AG10803 (cell line): ENCODE measurements at regions not wholly inside any gene's neighbourhood (a gene's known extent, or its start where the extent isn't known, plus 50 kb on each side); places are given as distances from the start of the nearest gene placed in this dataset.

Source experiments
- DNase-seq: peaks from one replicate; pipeline ENCODE4 v3.0.0; 2010; ENCODE audit warnings: low read depth
- H3K4me3 ChIP-seq: 2 replicates; pipeline ENCODE4 v1.5.1; 2011; ENCODE audit warnings: mild to moderate bottlenecking, low read length, control low read depth
- CTCF ChIP-seq: conservative IDR thresholded peaks from 2 replicates; pipeline ENCODE4 v1.5.1; 2011; ENCODE audit warnings: mild to moderate bottlenecking, low read length, control low read depth, inconsistent platforms

GRCh38 chr5:92805446-92805845 is 775.6 kb downstream of the NR2F1-AS1 start:
- no peak overlapping the region for H3K4me3 ChIP-seq
- DNase-seq, result no peak
- no peak for TF ChIP-seq CTCF

GRCh38 chr5:92801911-92802310 is 779.1 kb downstream of the NR2F1-AS1 start:
- H3K4me3 ChIP-seq, result no peak overlapping the region
- peak; percentile 2 for DNase-seq
- no peak for TF ChIP-seq CTCF

GRCh38 chr5:92800365-92800764 is 780.7 kb downstream of the NR2F1-AS1 start:
- no peak for TF ChIP-seq CTCF
- peak; percentile 1 for DNase-seq
- H3K4me3 ChIP-seq, result no peak overlapping the region

GRCh38 chr5:92795633-92796032 is 785.4 kb downstream of the NR2F1-AS1 start:
- no peak for TF ChIP-seq CTCF
- H3K4me3 ChIP-seq, result no peak overlapping the region
- no peak for DNase-seq

GRCh38 chr5:92780057-92780456 is 801.0 kb downstream of the NR2F1-AS1 start:
- no peak overlapping the region for H3K4me3 ChIP-seq
- DNase-seq, result no peak
- no peak for TF ChIP-seq CTCF

- no peak for DNase-seq
- TF ChIP-seq CTCF, result no peak
Measured at GRCh38 chr5:92779536-92779935, 801.5 kb downstream of the NR2F1-AS1 start.

GRCh38 chr5:92778261-92778660 is 802.8 kb downstream of the NR2F1-AS1 start:
- TF ChIP-seq CTCF, result no peak
- DNase-seq, result no peak
- H3K4me3 ChIP-seq, result no peak overlapping the region

More at GRCh38 chr5:92779536-92779935, 801.5 kb downstream of the NR2F1-AS1 start:
- no peak overlapping the region for H3K4me3 ChIP-seq
